Stimulated activated CD8-positive, alpha-beta memory T cell treated with anti-CD3 and anti-CD28 coated beads, Interleukin-2, amount 100 ng/mL, for 48 hours (primary cell): ENCODE measurements at regions not wholly inside any gene's neighbourhood (a gene's known extent, or its start where the extent isn't known, plus 50 kb on each side); places are given as distances from the start of the nearest gene placed in this dataset.
"Not testable (repeated sequence)": the region's sequence is repeated elsewhere in the genome, so short reads cannot be mapped to it uniquely, and the experiment has no call there.

Experiments used
- DNase-seq, 2 donors: peaks; one replicate each; pipeline ENCODE4 v3.0.0-alpha.2; 2020; ENCODE audit warnings: low read depth in 2 of 2

- DNase-seq, result no peak
Measured at GRCh38 chr6:102773636-102774035, 1380.1 kb downstream of the GRIK2 start.

GRCh38 chr6:102766963-102767362 is 1373.5 kb downstream of the GRIK2 start:
- DNase-seq, result no peak

GRCh38 chr6:102764317-102764716 is 1370.8 kb downstream of the GRIK2 start:
- DNase-seq, result no peak

- no peak for DNase-seq
Measured at GRCh38 chr6:102763891-102764290, 1370.4 kb downstream of the GRIK2 start.

GRCh38 chr6:102761872-102762271 is 1368.4 kb downstream of the GRIK2 start:
- DNase-seq, result no peak

GRCh38 chr6:102759415-102759814 is 1365.9 kb downstream of the GRIK2 start:
- no peak for DNase-seq

GRCh38 chr6:102758536-102758935 is 1365.0 kb downstream of the GRIK2 start:
- not testable (repeated sequence) for DNase-seq

- no peak for DNase-seq
Measured at GRCh38 chr6:102749210-102749971, 1355.9 kb downstream of the GRIK2 start.

- DNase-seq, result no peak
Measured at GRCh38 chr6:102746941-102747340, 1353.4 kb downstream of the GRIK2 start.

GRCh38 chr6:102742754-102743356 is 1349.3 kb downstream of the GRIK2 start:
- DNase-seq, result no peak

GRCh38 chr6:102742028-102742427 is 1348.5 kb downstream of the GRIK2 start:
- DNase-seq, result no peak

- no peak for DNase-seq
Measured at GRCh38 chr6:102736941-102737368, 1343.4 kb downstream of the GRIK2 start.

- DNase-seq, result no peak
Measured at GRCh38 chr6:102732898-102733297, 1339.4 kb downstream of the GRIK2 start.

GRCh38 chr6:102722086-102722485 is 1328.6 kb downstream of the GRIK2 start:
- not testable (repeated sequence) for DNase-seq

GRCh38 chr6:102717737-102718456 is 1324.4 kb downstream of the GRIK2 start:
- DNase-seq, result no peak

GRCh38 chr6:102717252-102717651 is 1323.7 kb downstream of the GRIK2 start:
- DNase-seq, result no peak

GRCh38 chr6:102701019-102701418 is 1307.5 kb downstream of the GRIK2 start:
- DNase-seq, result no peak

GRCh38 chr6:102686461-102686860 is 1293.0 kb downstream of the GRIK2 start:
- no peak for DNase-seq

- no peak for DNase-seq
Measured at GRCh38 chr6:102680413-102680812, 1286.9 kb downstream of the GRIK2 start.

- DNase-seq, result no peak
Measured at GRCh38 chr6:102679865-102680264, 1286.4 kb downstream of the GRIK2 start.

- DNase-seq, result no peak
Measured at GRCh38 chr6:102677225-102677624, 1283.7 kb downstream of the GRIK2 start.

GRCh38 chr6:102670735-102671134 is 1277.2 kb downstream of the GRIK2 start:
- DNase-seq, result no peak

GRCh38 chr6:102662851-102663250 is 1269.3 kb downstream of the GRIK2 start:
- DNase-seq, result no peak
